HEK293 (cell line): ENCODE measurements at regions not wholly inside any gene's neighbourhood (a gene's known extent, or its start where the extent isn't known, plus 50 kb on each side); places are given as distances from the start of the nearest gene placed in this dataset.

ENCODE experiments used
- CTCF ChIA-PET: fragments of 350-600 bp; formaldehyde crosslinking; extraction: SDS; loops from one replicate; lab custom pipeline; 2021; ENCODE audit warnings: antibody characterized with exemption; lab: Yijun Ruan, JAX
- POLR2A ChIA-PET: fragments of 300-600 bp; formaldehyde crosslinking; extraction: SDS; loops from one replicate; lab custom pipeline; 2020; ENCODE audit warnings: antibody characterized with exemption, inconsistent platforms; lab: Yijun Ruan, JAX
- H3K27ac ChIP-seq: fragments of 200-500 bp; sonication (Bioruptor generic); 2 replicates; pipeline ENCODE4 v1.5.1; 2014; ENCODE audit warnings: low read depth, low read length, control low read depth, inconsistent platforms; ENCODE audit errors: extremely low read depth
- H3K36me3 ChIP-seq, 2 experiments: fragments of 200-500 bp in 1 of 2; sonication (Bioruptor generic) in 1 of 2; 1 replicate in 1 of 2; 2 replicates in 1 of 2; pipeline ENCODE4 v1.5.1; 2014 to 2017; ENCODE audit warnings: inconsistent platforms in 2 of 2, low read length in 2 of 2; ENCODE audit not compliant: control insufficient read depth in 2 of 2, insufficient read depth in 1 of 2
- H3K4me1 ChIP-seq: fragments of 200-500 bp; sonication (Bioruptor generic); 2 replicates; pipeline ENCODE4 v1.5.1; 2014; ENCODE audit warnings: mild to moderate bottlenecking, low read length, inconsistent platforms; ENCODE audit not compliant: control insufficient read depth, insufficient read depth
- H3K4me3 ChIP-seq: 2 replicates; pipeline ENCODE4 v1.5.1; 2011; ENCODE audit warnings: low read depth, mild to moderate bottlenecking, control low read depth, low read length, moderate library complexity
- H3K9me3 ChIP-seq: fragments of 200-500 bp; sonication (Bioruptor generic); 2 replicates; pipeline ENCODE4 v1.5.1; 2014; ENCODE audit warnings: low read depth, low read length, inconsistent platforms; ENCODE audit not compliant: control insufficient read depth, insufficient read depth
- HOXA7 ChIP-seq: sonication (generic); formaldehyde crosslinking; IDR thresholded peaks from 2 replicates; pipeline ENCODE4 v1.8.1; 2022; ENCODE audit warnings: missing genetic modification reagents, borderline replicate concordance
- KLF1 ChIP-seq: fragments of 450-650 bp; formaldehyde crosslinking; IDR thresholded peaks from 2 replicates; pipeline ENCODE4 v1.5.1; 2016; ENCODE audit warnings: missing biosample characterization, missing genetic modification characterization
- MZF1 ChIP-seq: fragments of 450-650 bp; formaldehyde crosslinking; IDR thresholded peaks from 2 replicates; pipeline ENCODE4 v1.5.1; 2017; ENCODE audit warnings: missing biosample characterization, missing genetic modification characterization, borderline replicate concordance
- REPIN1 ChIP-seq: fragments of 450-650 bp; formaldehyde crosslinking; IDR thresholded peaks from 2 replicates; pipeline ENCODE4 v1.5.1; 2017; ENCODE audit warnings: missing biosample characterization, missing genetic modification characterization, low read depth
- TCF7L2 ChIP-seq: IDR thresholded peaks from 2 replicates; pipeline ENCODE4 v1.6.1; 2011; ENCODE audit warnings: low read depth, mild to moderate bottlenecking, inconsistent platforms, low read length, moderate library complexity, borderline replicate concordance
- ZNF211 ChIP-seq: fragments of 450-650 bp; formaldehyde crosslinking; IDR thresholded peaks from 2 replicates; pipeline ENCODE4 v1.5.1; 2016; ENCODE audit warnings: low read depth, missing biosample characterization, missing genetic modification characterization
- ZNF391 ChIP-seq: fragments of 450-650 bp; formaldehyde crosslinking; IDR thresholded peaks from 2 replicates; pipeline ENCODE4 v1.5.1; 2016; ENCODE audit warnings: low read depth, missing biosample characterization, missing genetic modification characterization, borderline replicate concordance
- ZNF521 ChIP-seq: fragments of 450-650 bp; formaldehyde crosslinking; IDR thresholded peaks from 2 replicates; pipeline ENCODE4 v1.5.1; 2017; ENCODE audit warnings: missing biosample characterization, mild to moderate bottlenecking, missing genetic modification characterization
- ZNF544 ChIP-seq: fragments of 450-650 bp; formaldehyde crosslinking; IDR thresholded peaks from 2 replicates; pipeline ENCODE4 v1.5.0; 2017; ENCODE audit warnings: missing biosample characterization, missing genetic modification characterization
- ZNF624 ChIP-seq: fragments of 450-650 bp; formaldehyde crosslinking; IDR thresholded peaks from 2 replicates; pipeline ENCODE4 v1.5.1; 2017; ENCODE audit warnings: missing biosample characterization, missing genetic modification characterization
- ZNF664 ChIP-seq: fragments of 450-650 bp; formaldehyde crosslinking; IDR thresholded peaks from 2 replicates; pipeline ENCODE4 v1.5.1; 2016; ENCODE audit warnings: missing biosample characterization, missing genetic modification characterization
- ZNF791 ChIP-seq: fragments of 450-650 bp; formaldehyde crosslinking; IDR thresholded peaks from 2 replicates; pipeline ENCODE4 v1.5.1; 2016; ENCODE audit warnings: missing biosample characterization, missing genetic modification characterization
- ZSCAN16 ChIP-seq: fragments of 450-650 bp; formaldehyde crosslinking; IDR thresholded peaks from 2 replicates; pipeline ENCODE4 v1.5.1; 2016; ENCODE audit warnings: missing biosample characterization, missing genetic modification characterization
- TF ChIP-seq, protein P1 (sequence below): fragments of 450-650 bp; formaldehyde crosslinking; IDR thresholded peaks from 2 replicates; pipeline ENCODE4 v1.5.1; 2016; ENCODE audit warnings: missing biosample characterization, missing genetic modification characterization, borderline replicate concordance
- TF ChIP-seq, protein P2 (sequence below): fragments of 450-650 bp; formaldehyde crosslinking; IDR thresholded peaks from 2 replicates; pipeline ENCODE4 v1.5.1; 2017; ENCODE audit warnings: missing biosample characterization, missing genetic modification characterization
- TF ChIP-seq, protein P3 (sequence below): fragments of 450-650 bp; formaldehyde crosslinking; IDR thresholded peaks from 2 replicates; pipeline ENCODE4 v1.5.1; 2016; ENCODE audit warnings: missing biosample characterization, missing genetic modification characterization
- TF ChIP-seq, protein P4 (sequence below): fragments of 450-650 bp; formaldehyde crosslinking; IDR thresholded peaks from 2 replicates; pipeline ENCODE4 v1.5.1; 2016; ENCODE audit warnings: missing biosample characterization, missing genetic modification characterization

DNA sequence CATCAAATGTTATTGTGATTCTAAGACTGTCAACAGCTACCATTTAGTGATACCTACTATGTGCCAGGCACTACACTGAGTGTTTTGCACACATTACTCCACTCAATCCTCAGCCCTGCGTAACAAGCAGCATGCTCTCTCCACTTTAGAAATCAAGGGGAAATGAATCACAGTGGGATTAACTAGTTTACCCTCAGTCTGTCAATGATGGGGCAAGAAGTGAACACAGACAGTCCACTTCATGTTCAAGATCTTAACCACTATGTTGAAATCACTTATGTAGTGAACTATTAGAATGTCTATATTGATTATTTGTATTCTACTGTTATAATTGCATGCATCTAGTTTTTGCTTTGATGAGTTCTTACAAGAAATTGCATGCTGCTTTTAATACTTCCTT lies 165.3 kb downstream of the LTN1 start (continued):
- TF ChIP-seq, protein P1, sequence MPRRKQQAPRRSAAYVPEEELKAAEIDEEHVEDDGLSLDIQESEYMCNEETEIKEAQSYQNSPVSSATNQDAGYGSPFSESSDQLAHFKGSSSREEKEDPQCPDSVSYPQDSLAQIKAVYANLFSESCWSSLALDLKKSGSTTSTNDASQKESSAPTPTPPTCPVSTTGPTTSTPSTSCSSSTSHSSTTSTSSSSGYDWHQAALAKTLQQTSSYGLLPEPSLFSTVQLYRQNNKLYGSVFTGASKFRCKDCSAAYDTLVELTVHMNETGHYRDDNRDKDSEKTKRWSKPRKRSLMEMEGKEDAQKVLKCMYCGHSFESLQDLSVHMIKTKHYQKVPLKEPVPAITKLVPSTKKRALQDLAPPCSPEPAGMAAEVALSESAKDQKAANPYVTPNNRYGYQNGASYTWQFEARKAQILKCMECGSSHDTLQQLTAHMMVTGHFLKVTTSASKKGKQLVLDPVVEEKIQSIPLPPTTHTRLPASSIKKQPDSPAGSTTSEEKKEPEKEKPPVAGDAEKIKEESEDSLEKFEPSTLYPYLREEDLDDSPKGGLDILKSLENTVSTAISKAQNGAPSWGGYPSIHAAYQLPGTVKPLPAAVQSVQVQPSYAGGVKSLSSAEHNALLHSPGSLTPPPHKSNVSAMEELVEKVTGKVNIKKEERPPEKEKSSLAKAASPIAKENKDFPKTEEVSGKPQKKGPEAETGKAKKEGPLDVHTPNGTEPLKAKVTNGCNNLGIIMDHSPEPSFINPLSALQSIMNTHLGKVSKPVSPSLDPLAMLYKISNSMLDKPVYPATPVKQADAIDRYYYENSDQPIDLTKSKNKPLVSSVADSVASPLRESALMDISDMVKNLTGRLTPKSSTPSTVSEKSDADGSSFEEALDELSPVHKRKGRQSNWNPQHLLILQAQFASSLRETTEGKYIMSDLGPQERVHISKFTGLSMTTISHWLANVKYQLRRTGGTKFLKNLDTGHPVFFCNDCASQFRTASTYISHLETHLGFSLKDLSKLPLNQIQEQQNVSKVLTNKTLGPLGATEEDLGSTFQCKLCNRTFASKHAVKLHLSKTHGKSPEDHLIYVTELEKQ (tag by site-specific recombination) = no peak
- no peak for TF ChIP-seq ZNF624
- no peak for TF ChIP-seq KLF1 (tag by site-specific recombination)
- TF ChIP-seq HOXA7 (CRISPR knock-in tag) = no peak
- TF ChIP-seq, protein P2, sequence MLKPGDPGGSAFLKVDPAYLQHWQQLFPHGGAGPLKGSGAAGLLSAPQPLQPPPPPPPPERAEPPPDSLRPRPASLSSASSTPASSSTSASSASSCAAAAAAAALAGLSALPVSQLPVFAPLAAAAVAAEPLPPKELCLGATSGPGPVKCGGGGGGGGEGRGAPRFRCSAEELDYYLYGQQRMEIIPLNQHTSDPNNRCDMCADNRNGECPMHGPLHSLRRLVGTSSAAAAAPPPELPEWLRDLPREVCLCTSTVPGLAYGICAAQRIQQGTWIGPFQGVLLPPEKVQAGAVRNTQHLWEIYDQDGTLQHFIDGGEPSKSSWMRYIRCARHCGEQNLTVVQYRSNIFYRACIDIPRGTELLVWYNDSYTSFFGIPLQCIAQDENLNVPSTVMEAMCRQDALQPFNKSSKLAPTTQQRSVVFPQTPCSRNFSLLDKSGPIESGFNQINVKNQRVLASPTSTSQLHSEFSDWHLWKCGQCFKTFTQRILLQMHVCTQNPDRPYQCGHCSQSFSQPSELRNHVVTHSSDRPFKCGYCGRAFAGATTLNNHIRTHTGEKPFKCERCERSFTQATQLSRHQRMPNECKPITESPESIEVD = no peak
- TF ChIP-seq ZNF664 (tag by site-specific recombination) = no peak
- TF ChIP-seq ZSCAN16 (tag by site-specific recombination) = no peak
- TF ChIP-seq, protein P3, sequence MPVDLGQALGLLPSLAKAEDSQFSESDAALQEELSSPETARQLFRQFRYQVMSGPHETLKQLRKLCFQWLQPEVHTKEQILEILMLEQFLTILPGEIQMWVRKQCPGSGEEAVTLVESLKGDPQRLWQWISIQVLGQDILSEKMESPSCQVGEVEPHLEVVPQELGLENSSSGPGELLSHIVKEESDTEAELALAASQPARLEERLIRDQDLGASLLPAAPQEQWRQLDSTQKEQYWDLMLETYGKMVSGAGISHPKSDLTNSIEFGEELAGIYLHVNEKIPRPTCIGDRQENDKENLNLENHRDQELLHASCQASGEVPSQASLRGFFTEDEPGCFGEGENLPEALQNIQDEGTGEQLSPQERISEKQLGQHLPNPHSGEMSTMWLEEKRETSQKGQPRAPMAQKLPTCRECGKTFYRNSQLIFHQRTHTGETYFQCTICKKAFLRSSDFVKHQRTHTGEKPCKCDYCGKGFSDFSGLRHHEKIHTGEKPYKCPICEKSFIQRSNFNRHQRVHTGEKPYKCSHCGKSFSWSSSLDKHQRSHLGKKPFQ (tag by site-specific recombination) = no peak

DNA sequence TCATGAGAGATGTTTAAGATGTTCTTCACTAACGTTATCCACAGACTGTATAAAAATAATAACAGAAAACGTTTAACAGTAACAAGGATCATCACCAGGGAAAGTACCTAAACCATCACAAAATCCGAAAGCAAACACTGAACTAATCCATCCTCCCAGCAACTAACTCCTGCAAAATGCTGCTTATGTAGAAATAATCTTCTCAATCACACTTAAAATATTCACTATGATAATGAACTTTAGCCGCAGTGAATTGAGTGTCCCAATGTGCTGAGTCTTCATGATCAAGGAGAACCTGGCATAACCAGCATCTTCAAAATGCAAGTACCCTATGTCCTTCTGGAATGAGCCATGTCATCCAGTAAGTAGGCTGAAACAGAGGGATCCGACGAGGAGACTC lies 166.1 kb downstream of the LTN1 start:
- no peaks in the 10 kb centered on the region for H3K4me1 ChIP-seq
- CTCF ChIA-PET = no interaction called here
- POLR2A ChIA-PET = no interaction called here

DNA sequence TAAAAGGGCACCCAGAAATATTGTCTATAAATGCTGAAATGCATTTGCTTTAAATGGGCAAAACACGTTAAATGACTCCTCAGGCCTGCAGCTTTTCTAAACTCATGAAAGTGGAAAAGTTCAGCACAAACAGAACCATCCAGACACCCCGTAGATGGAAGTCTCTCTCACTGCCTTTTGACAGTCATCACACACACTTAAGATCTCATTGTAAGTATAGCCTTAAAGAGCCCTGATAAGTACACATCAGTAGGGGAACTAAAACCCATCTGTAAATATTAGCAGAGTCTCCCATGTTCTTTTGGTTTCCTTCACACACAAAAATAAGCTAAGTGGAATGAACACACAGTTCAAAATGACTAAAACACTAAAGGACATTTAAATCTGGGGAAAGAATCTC lies 166.7 kb downstream of the LTN1 start:
- Histone ChIP-seq H3K9me3 (no peaks in the 10 kb centered on the region), H3K27ac (no peak overlapping the region), H3K36me3 (no peaks in the 10 kb centered on the region), H3K4me3 (no peak overlapping the region), H3K4me1 (no peaks in the 10 kb centered on the region)
- CTCF ChIA-PET = no interaction called here
- POLR2A ChIA-PET = no interaction called here
- no peak for TF ChIP-seq ZNF521 (tag by site-specific recombination)
- TF ChIP-seq, protein P4, sequence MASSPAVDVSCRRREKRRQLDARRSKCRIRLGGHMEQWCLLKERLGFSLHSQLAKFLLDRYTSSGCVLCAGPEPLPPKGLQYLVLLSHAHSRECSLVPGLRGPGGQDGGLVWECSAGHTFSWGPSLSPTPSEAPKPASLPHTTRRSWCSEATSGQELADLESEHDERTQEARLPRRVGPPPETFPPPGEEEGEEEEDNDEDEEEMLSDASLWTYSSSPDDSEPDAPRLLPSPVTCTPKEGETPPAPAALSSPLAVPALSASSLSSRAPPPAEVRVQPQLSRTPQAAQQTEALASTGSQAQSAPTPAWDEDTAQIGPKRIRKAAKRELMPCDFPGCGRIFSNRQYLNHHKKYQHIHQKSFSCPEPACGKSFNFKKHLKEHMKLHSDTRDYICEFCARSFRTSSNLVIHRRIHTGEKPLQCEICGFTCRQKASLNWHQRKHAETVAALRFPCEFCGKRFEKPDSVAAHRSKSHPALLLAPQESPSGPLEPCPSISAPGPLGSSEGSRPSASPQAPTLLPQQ = no peak
- TF ChIP-seq MZF1 (tag by site-specific recombination) = no peak
- no peak for TF ChIP-seq ZNF211 (tag by site-specific recombination)

More for the DNA sequence above, 166.1 kb downstream of the LTN1 start:
- Histone ChIP-seq H3K9me3 (no peaks in the 10 kb centered on the region), H3K4me3 (no peak overlapping the region), H3K27ac (no peak overlapping the region), H3K36me3 (no peaks in the 10 kb centered on the region)
- TF ChIP-seq ZNF791 (tag by site-specific recombination) (no peak), ZNF544 (tag by site-specific recombination) (no peak), TCF7L2 (no peak), ZNF664 (tag by site-specific recombination) (no peak), ZNF391 (tag by site-specific recombination) (no peak), ZNF624 (no peak), REPIN1 (tag by site-specific recombination) (no peak)
